Transverse colon (tissue), 4 donors: ENCODE measurements at regions not wholly inside any gene's neighbourhood (a gene's known extent, or its start where the extent isn't known, plus 50 kb on each side); places are given as distances from the start of the nearest gene placed in this dataset.

Source experiments
- DNase-seq: peaks from one replicate; pipeline ENCODE4 v3.0.0-alpha.2; 2019
- H3K27ac ChIP-seq, 4 donors: fragments of 200-600 bp; sonication (generic); 2 replicates each; pipeline ENCODE4 v1.5.1; 2016 to 2018; ENCODE audit warnings: inconsistent platforms in 4 of 4
- H3K27me3 ChIP-seq: fragments of 200-600 bp; sonication (generic); 2 replicates; pipeline ENCODE4 v1.5.1; 2017; ENCODE audit warnings: inconsistent platforms
- H3K36me3 ChIP-seq, 4 donors: fragments of 200-600 bp; sonication (generic); 2 replicates each; pipeline ENCODE4 v1.5.1; 2017 to 2019; ENCODE audit warnings: inconsistent platforms in 4 of 4
- H3K4me1 ChIP-seq, 4 donors: fragments of 200-600 bp; sonication (generic); 2 replicates each; pipeline ENCODE4 v1.5.1; 2017 to 2020; ENCODE audit warnings: inconsistent platforms in 4 of 4
- H3K4me3 ChIP-seq, 4 donors: fragments of 200-600 bp; sonication (generic); 1 replicate in 1 of 4; 2 replicates in 3 of 4; pipeline versions ENCODE4 v1.5.1 to v1.6.1; 2017 to 2019; ENCODE audit warnings: inconsistent platforms in 4 of 4
- H3K9me3 ChIP-seq, 2 donors: fragments of 200-600 bp; sonication (generic); 2 replicates each; pipeline ENCODE4 v1.5.1; 2017 to 2019; ENCODE audit warnings: inconsistent platforms in 2 of 2
- CTCF ChIP-seq, 5 experiments: fragments of 200-600 bp in 3 of 5; fragments of 450-650 bp in 2 of 5; sonication (generic) in 3 of 5; IDR thresholded peaks; 1 replicate in 2 of 5; 2 replicates in 3 of 5; pipeline ENCODE4 v1.5.1; 2016 to 2017; ENCODE audit warnings: antibody characterized with exemption in 5 of 5, inconsistent platforms in 3 of 5, mild to moderate bottlenecking in 2 of 5, moderate library complexity in 1 of 5
- EP300 ChIP-seq: sonication (generic); formaldehyde crosslinking; IDR thresholded peaks from one replicate; pipeline ENCODE4 v1.6.1; 2017; ENCODE audit warnings: antibody characterized with exemption, low read depth
- POLR2A ChIP-seq: fragments of 450-650 bp; IDR thresholded peaks from one replicate; pipeline ENCODE4 v1.6.1; 2016; ENCODE audit warnings: antibody characterized with exemption, mild to moderate bottlenecking, moderate library complexity
- POLR2AphosphoS5 ChIP-seq, 3 donors: sonication (generic); formaldehyde crosslinking; IDR thresholded peaks; one replicate each; pipeline ENCODE4 v1.6.1; 2016; ENCODE audit warnings: antibody characterized with exemption in 3 of 3
- WGBS, 2 donors: methylation state at CpG; one replicate each; pipeline ENCODE4 v1.1.5; 2018; ENCODE audit warnings: low coverage in 1 of 2; 5-methylcytosine and 5-hydroxymethylcytosine counted together
- in situ Hi-C, 4 donors: fragments of 200-750 bp; cut with MboI; loops; one replicate each; pipeline versions ENCODE4 v1.15.0 to v1.15.1; 2017; ENCODE audit warnings: low sequenced_read_pairs in 3 of 4, low pct_ligation_motif_present in 1 of 4, low pct_unique_long_range_greater_than_20kb in 1 of 4
- intact Hi-C: fragments of 100-400 bp; cut with DNase I; formaldehyde crosslinking; loops from one replicate; pipeline ENCODE4 v1.15.1; 2023; ENCODE audit warnings: low total_unique reads

GRCh38 chr13:20326809-20327208 is 94.7 kb upstream of the GJB6 start:
- H3K9me3 ChIP-seq = peaks cover 0 to 7% of the 10 kb centered on the region in 2 donors
- no peaks in the 10 kb centered on the region for H3K27me3 ChIP-seq
- in situ Hi-C loops = no loop called here
- TF ChIP-seq CTCF (IDR thresholded peaks at IDR 0.05) (no peak), EP300 (no peak)
- DNase-seq = no peak
- H3K27ac ChIP-seq = no peak overlapping the region
- no peaks in the 10 kb centered on the region for H3K36me3 ChIP-seq
- intact Hi-C loops = no loop called here
- 79% methylated on average over 3 of the region's 3 CpGs; no CpG with 5 or more reads in 1 of the 2 donors for WGBS, 2 donors
- H3K4me1 ChIP-seq = no peaks in the 10 kb centered on the region
- H3K4me3 ChIP-seq = no peak overlapping the region

GRCh38 chr13:20326276-20326675 is 94.2 kb upstream of the GJB6 start:
- no peak for DNase-seq
- TF ChIP-seq CTCF (IDR thresholded peaks at IDR 0.05) = no peak
- no peak for TF ChIP-seq POLR2A
- TF ChIP-seq POLR2AphosphoS5 (IDR thresholded peaks at IDR 0.05) = no peak
- no peak for TF ChIP-seq EP300
- no peak overlapping the region for H3K4me3 ChIP-seq
- H3K9me3 ChIP-seq = peaks cover 0 to 7% of the 10 kb centered on the region in 2 donors
- intact Hi-C loops = no loop called here
- no peaks in the 10 kb centered on the region for H3K4me1 ChIP-seq
- no peak overlapping the region for H3K27ac ChIP-seq
- H3K27me3 ChIP-seq = no peaks in the 10 kb centered on the region
- in situ Hi-C loops = no loop called here
- WGBS, 2 donors = 60 to 76% methylated on average over 1 to 7 of the region's 7 CpGs
- no peaks in the 10 kb centered on the region for H3K36me3 ChIP-seq

- in situ Hi-C loops (no loop called here), intact Hi-C loops (no loop called here)
- Histone ChIP-seq H3K4me3 (no peak overlapping the region), H3K27ac (no peak overlapping the region), H3K36me3 (no peaks in the 10 kb centered on the region), H3K27me3 (no peaks in the 10 kb centered on the region), H3K9me3 (peaks cover 0 to 7% of the 10 kb centered on the region in 2 donors), H3K4me1 (no peaks in the 10 kb centered on the region)
- TF ChIP-seq POLR2A (no peak), POLR2AphosphoS5 (IDR thresholded peaks at IDR 0.05) (no peak), CTCF (IDR thresholded peaks at IDR 0.05) (no peak), EP300 (no peak)
- no peak for DNase-seq
- 81 to 82% methylated on average over 5 to 8 of the region's 8 CpGs for WGBS, 2 donors
These were observed 88.8 kb upstream of the GJB6 start for GRCh38 chr13:20320885-20321284.

- intact Hi-C loops (no loop called here), in situ Hi-C loops (loop anchor here in 1 of 4 donors (10.0 kb wide), 1 partner anchor 61 kb away; no protein-coding TSS in a partner anchor)
- Histone ChIP-seq H3K27me3 (no peaks in the 10 kb centered on the region), H3K9me3 (no peaks in the 10 kb centered on the region), H3K36me3 (no peaks in the 10 kb centered on the region), H3K4me1 (no peaks in the 10 kb centered on the region), H3K4me3 (no peak overlapping the region), H3K27ac (no peak overlapping the region)
- WGBS, 2 donors = 75 to 90% methylated on average over 2 to 5 of the region's 5 CpGs
- TF ChIP-seq CTCF (IDR thresholded peaks at IDR 0.05) (no peak), EP300 (no peak), POLR2AphosphoS5 (IDR thresholded peaks at IDR 0.05) (no peak), POLR2A (no peak)
- no peak for DNase-seq
These were observed 81.8 kb upstream of the GJB6 start for GRCh38 chr13:20313896-20314295.
